ENCODE measurements at regions not wholly inside any gene's neighbourhood (a gene's known extent, or its start where the extent isn't known, plus 50 kb on each side); places are given as distances from the start of the nearest gene placed in this dataset.

DNA sequence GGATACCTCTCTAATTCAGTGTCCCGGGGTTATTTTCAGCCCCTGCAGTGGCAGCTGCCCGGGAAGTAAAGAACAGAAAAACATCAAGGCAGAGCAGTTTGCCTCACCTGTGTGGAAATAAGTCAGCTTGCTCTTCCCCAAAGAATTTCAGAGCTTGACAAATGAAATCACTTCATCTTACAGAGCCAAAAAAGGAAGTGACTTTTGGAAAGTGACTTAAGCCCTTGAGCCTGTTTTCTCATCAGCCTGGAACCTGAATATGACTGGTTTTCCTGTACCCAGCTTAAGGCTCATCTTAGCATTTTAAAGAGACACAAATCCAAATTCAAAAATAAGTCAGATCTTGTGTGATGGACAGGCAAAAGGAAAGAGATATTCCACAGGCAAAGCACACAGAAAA is 211.6 kb downstream of the RCHY1 start:
- Histone ChIP-seq H3K4me3 (replicated peaks in 1 of 3; ENCODE audit: insufficient read depth in 1 of 3, low read depth in 1 of 3, low read length in 3 of 3) (no peak overlapping the region), H3K4me2 (ENCODE audit: insufficient read depth, low read length) (no peak overlapping the region), H3K9ac (replicated peaks; ENCODE audit: extremely low read depth, insufficient read depth, low read length) (no peak overlapping the region), H2AFZ (ENCODE audit: low read depth, low read length) (no peak overlapping the region), H4K20me1 (replicated peaks; ENCODE audit: control insufficient read depth, extremely low read depth, insufficient read depth, low read length) (no peaks in the 10 kb centered on the region), H3K27me3 (ENCODE audit: control insufficient read depth in 2 of 2, insufficient read depth in 2 of 2, low read length in 2 of 2) (peaks cover 0 to 2% of the 10 kb centered on the region in 2 experiments), H3K79me2 (ENCODE audit: control insufficient read depth, insufficient read depth, low read length) (no peaks in the 10 kb centered on the region), H3K4me1 (ENCODE audit: control insufficient read depth, extremely low read depth, insufficient read depth, low read length) (no peaks in the 10 kb centered on the region), H3K27ac (ENCODE audit: insufficient read depth, low read depth, low read length) (no peak overlapping the region), H3K9me3 (replicated peaks; ENCODE audit: control insufficient read depth, insufficient read depth, low read length) (no peaks in the 10 kb centered on the region), H3K36me3 (ENCODE audit: control insufficient read depth in 2 of 2, extremely low read depth in 1 of 2, insufficient read depth in 2 of 2, low read length in 2 of 2) (no peaks in the 10 kb centered on the region), H3K9me1 (replicated peaks; ENCODE audit: control insufficient read depth, extremely low read depth, insufficient read depth, low read length) (no peaks in the 10 kb centered on the region)
- ChIA-PET POLR2A (no interaction called here), CTCF (interaction anchor here (0.9 kb wide), 1 partner anchor 368 kb away, joined by 3 read pairs; no protein-coding TSS in a partner anchor)
- intact Hi-C loops (cut with micrococcal nuclease) (no loop called here), dilution Hi-C loops (cut with MboI; ENCODE audit: extremely low pct_ligation_motif_present, low sequenced_read_pairs) (no loop called here)
- no TSS peak for BruUV-seq (replicated peaks)
- no peak for DNase-seq (ENCODE audit: low read depth, low spot score)
- no peak for TF ChIP-seq GATA2 (IDR thresholded peaks at IDR 0.05; ENCODE audit: insufficient read depth, insufficient read length, low read depth, low read length)
- TF ChIP-seq FOS (IDR thresholded peaks at IDR 0.05; ENCODE audit: borderline replicate concordance, insufficient read depth, low read length): no peak
- TF ChIP-seq, protein P1, sequence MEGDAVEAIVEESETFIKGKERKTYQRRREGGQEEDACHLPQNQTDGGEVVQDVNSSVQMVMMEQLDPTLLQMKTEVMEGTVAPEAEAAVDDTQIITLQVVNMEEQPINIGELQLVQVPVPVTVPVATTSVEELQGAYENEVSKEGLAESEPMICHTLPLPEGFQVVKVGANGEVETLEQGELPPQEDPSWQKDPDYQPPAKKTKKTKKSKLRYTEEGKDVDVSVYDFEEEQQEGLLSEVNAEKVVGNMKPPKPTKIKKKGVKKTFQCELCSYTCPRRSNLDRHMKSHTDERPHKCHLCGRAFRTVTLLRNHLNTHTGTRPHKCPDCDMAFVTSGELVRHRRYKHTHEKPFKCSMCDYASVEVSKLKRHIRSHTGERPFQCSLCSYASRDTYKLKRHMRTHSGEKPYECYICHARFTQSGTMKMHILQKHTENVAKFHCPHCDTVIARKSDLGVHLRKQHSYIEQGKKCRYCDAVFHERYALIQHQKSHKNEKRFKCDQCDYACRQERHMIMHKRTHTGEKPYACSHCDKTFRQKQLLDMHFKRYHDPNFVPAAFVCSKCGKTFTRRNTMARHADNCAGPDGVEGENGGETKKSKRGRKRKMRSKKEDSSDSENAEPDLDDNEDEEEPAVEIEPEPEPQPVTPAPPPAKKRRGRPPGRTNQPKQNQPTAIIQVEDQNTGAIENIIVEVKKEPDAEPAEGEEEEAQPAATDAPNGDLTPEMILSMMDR (IDR thresholded peaks at IDR 0.05; ENCODE audit: extremely low read depth in 1 of 2, insufficient read depth in 1 of 2, low read depth in 1 of 2, low read length in 2 of 2): no peak
- no peak for TF ChIP-seq MYC (IDR thresholded peaks at IDR 0.05; ENCODE audit: low read depth, low read length)
- TF ChIP-seq POLR2A (IDR thresholded peaks at IDR 0.05; ENCODE audit: low read depth, low read length): no peak
- no peak for TF ChIP-seq POLR2AphosphoS5 (IDR thresholded peaks at IDR 0.05; ENCODE audit: insufficient read depth, low read depth, low read length)
- TF ChIP-seq, protein P2, sequence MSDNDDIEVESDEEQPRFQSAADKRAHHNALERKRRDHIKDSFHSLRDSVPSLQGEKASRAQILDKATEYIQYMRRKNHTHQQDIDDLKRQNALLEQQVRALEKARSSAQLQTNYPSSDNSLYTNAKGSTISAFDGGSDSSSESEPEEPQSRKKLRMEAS (IDR thresholded peaks at IDR 0.05; ENCODE audit: insufficient read depth, insufficient read length): no peak
- no peak for TF ChIP-seq JUN (IDR thresholded peaks at IDR 0.05; ENCODE audit: borderline replicate concordance, insufficient read depth, insufficient read length, low read depth)
- TF ChIP-seq EZH2 (IDR thresholded peaks at IDR 0.05; ENCODE audit: borderline replicate concordance, low read depth, low read length, severe bottlenecking): no peak
- no peak for FAIRE-seq

Measured in endothelial cell of umbilical vein (primary cell).